Testis (tissue), 2 donors: ENCODE measurements at regions not wholly inside any gene's neighbourhood (a gene's known extent, or its start where the extent isn't known, plus 50 kb on each side); places are given as distances from the start of the nearest gene placed in this dataset.
"Not testable (repeated sequence)": the region's sequence is repeated elsewhere in the genome, so short reads cannot be mapped to it uniquely, and the experiment has no call there.

Experiments
- CTCF ChIP-seq, 3 experiments: fragments of 450-650 bp in 2 of 3; fragments of 200-600 bp in 1 of 3; sonication (generic) in 1 of 3; IDR thresholded peaks; one replicate each; pipeline ENCODE4 v1.5.1; 2016 to 2019; ENCODE audit warnings: antibody characterized with exemption in 3 of 3, mild to moderate bottlenecking in 2 of 3, moderate library complexity in 1 of 3
- POLR2A ChIP-seq: fragments of 450-650 bp; IDR thresholded peaks from one replicate; pipeline ENCODE4 v1.6.1; 2017; ENCODE audit warnings: antibody characterized with exemption, mild to moderate bottlenecking, moderate library complexity

- TF ChIP-seq CTCF (IDR thresholded peaks at IDR 0.05); POLR2A: not testable (repeated sequence)
Measured at GRCh38 chr9:103611950-103612349, 482.2 kb upstream of the SMC2 start.
